HG03103 (cell line): ENCODE measurements at regions not wholly inside any gene's neighbourhood (a gene's known extent, or its start where the extent isn't known, plus 50 kb on each side); places are given as distances from the start of the nearest gene placed in this dataset.
"Not testable (repeated sequence)": the region's sequence is repeated elsewhere in the genome, so short reads cannot be mapped to it uniquely, and the experiment has no call there.

Experiments used
- ATAC-seq: cut with Tn5 transposase; IDR thresholded peaks from one replicate; pipeline ENCODE4 v1.9.1; 2021; ENCODE audit warnings: low read depth; ENCODE audit not compliant: unreplicated experiment

DNA sequence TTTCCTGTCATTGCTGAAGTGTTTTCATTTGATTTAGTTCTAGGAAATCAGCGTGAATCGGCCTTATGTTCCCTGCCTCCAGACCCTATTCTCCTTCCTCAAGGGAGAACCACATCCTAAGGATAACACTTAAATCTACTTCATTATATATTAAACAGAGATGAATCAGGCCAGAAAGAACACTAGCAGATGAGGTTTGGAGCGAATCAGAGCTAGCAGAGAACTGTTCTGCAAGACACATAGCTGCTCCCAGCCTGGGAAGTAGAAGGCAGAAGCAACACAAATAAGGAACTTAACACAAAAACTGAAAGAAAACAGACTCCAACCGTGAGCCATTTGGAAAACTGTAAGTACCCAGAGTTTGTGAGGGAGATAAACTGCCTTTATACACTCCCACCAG, 718.2 kb downstream of the SEMA5A start:
- no peak for ATAC-seq

DNA sequence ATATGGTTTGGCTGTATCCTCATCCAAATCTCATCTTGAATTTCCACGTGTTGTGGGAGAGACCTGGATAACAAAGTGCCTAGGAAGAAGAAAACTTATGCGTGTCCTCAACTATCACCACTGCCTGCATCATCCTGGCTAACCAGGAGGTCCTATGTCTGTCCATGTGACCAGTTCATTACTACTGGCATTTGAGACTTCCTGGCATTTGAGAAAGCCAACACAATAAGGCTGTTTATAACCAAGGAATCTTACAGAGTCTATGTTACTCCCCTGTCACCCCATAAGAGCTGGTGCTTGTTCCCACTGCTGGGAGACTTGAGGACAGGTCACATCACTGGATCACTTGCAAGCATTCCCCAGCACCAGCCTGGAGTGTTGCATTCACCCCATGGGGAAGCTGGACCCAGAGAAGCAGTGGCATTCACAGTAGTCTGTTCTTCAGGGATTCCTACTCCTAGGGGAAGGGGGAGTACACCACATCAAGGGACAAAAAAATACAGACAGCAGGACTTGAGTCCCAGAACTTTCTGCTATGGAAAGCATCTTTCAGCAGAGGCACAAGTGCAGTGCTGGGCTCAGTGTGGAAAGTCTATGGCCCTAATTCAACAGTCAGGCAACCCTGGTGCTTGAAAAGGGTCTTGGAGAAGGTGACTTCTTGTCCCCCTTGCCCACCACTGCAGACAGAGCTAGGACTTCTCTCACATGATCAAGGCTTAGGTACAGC, 717.1 kb downstream of the SEMA5A start:
- ATAC-seq, result no peak

DNA sequence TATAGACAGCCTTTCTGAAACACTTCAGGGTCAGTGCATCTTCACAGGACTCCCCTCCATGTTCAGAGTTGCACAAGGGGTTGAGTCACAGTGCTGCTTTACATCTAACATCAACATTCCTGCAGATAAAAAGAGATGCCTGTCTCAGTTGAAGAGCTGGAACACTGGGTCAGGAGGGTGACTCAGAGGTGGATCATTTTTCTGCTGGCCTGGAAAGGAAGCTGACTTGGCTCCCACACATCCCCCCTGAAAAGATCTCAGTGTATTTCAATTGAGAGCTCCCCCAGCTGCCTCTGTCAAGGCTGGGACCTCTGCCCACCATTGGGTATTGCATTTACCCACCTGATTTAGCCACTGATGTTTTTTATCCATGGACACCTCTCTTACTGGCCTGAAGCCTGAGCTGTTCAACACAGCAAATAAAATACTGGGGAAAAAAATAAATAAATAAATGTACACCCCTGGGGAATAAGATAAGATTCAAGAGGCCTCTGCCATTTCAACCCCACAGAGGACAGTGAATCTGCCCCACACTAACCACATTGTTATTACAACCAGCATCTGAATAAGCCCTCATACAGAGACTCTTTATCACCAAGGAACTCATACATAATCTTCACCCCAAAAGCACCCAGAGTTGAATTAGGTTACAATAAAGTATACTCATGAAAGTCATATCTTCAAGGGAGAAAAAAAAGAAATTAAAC, 716.4 kb downstream of the SEMA5A start:
- no peak for ATAC-seq

DNA sequence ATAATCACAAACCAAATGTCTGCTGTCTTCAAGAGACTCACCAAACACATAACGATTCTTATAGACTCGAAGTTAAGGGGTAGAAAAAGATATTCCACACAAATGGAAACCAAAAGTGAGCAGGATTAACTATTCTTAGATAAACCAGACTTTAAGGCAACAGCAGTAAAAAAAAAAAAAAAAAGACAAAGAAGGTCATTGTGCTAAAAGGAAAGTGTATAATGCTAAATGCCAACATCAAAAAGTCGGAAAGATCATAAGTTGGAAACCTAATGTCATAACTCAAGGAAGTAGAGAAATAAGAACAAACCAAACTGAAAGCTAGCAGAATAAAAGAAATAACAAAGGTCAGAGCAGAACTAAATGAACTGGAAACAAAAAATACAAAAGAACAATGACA, 714.6 kb downstream of the SEMA5A start:
- no peak for ATAC-seq

DNA sequence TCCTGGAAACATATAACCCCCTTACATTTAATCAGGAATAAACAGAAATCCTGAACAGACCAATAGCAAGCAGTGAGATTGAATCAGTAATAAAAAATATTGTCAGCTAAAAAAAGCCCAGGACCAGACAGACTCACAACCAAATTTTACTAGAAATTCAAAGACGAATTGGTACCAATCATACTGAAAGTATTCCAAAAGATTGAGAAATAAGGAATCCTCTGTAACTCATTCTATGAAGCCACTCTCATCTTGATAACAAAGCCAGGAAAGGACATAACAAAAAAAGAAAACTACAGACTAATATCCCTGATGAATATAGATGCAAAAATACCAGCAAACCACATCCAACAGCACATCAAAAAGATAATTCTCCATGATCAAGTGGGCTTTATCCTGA, 714.0 kb downstream of the SEMA5A start:
- no peak for ATAC-seq

DNA sequence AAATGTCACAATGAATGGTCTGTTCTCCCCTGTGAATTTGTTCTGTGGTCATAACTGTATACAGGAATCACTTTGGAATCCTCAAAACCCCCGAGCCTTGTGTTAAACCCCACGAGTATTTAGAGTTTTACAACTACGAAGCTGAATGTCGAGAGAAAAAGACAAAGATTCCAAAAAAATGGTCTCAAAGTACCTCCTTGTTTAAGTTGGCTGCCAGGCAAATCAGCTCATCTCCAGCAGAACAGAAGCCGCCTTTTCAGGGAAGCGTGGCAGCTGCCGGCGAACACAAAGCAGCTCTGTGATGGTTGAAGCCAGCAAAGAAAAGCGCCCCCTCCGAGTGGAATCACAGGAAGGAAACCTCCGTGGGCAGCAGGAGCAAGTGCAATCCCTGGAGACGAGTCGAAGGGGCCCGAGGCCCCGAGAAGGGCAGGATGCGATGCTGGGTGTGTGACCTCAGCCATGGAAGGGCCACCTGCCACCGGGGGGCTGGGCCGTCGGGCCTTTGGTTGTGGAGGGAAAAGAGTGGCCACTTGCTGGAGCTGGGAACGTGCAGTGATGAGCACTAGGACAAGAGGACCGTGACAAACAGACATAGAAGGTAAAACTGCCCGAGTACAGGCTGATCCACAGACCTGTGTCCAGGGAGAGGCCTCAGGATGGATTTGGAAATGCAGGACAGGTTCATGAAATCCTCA, 706.4 kb downstream of the SEMA5A start:
- no peak for ATAC-seq

DNA sequence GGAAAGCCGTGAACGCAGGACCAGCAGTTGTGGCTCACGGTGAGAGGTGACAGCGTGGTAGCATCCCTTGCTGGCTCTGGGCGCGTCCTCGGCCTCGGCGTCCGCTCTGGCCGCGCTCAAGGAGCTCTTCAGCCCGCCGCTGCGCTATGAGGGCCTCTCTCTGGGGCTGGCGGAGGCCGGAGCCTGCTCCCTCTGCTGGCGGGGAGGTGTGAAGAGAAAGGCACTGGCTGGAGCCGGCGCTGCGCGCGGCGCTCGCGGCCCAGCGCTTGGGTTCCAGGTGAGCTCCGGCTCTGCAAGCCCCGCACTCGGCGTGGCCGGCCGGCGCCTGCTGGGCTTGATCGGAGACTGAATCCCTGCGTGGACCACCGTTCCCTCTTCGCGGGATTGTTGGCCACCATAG, 705.6 kb downstream of the SEMA5A start:
- ATAC-seq, result no peak

DNA sequence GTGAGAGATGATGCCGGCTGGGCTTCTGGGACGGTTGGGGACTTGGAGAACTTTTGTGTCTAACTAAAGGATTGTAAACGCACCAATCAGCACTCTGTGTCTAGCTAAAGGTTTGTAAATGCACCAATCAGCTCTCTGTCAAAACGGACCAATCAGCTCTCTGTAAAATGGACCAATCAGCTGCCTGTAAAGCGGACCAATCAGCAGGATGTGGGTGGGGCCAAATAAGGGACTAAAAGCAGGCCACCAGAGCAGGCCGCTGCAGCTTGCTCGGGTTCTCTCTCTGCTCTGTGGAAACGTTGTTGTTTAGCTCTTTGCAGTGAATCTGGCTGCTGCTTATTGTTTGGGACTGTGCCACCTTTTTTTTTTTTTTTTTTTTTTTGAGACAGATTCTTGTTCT, 705.1 kb downstream of the SEMA5A start:
- ATAC-seq, result not testable (repeated sequence)

DNA sequence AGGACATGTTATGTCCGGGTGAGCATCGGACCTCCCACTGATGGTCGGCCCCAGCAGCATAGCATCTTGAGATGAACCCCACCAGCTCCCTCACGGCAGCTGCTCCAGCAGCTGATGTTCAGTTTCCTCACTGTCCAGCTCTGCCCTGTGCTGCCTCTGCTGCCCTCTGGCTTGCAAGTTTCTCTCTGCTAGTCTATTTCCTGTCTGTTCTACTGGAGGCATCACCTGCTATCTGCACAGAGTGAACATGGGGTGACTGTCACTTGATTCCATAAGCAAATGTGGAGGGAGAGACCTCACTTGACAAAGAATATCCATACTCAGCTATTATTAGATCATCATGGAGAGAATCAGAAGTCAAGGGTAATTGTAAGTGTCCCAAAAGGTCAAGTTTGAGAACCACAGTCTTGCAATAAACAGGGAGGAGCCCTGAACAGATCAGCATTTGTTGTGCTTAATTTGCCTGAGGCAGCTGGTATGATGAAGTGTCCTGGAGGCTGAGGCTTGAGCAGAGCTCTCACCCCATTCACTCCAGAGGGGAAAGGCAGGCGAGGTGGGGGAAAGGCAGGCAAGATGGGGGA, 702.8 kb downstream of the SEMA5A start:
- ATAC-seq, result no peak

DNA sequence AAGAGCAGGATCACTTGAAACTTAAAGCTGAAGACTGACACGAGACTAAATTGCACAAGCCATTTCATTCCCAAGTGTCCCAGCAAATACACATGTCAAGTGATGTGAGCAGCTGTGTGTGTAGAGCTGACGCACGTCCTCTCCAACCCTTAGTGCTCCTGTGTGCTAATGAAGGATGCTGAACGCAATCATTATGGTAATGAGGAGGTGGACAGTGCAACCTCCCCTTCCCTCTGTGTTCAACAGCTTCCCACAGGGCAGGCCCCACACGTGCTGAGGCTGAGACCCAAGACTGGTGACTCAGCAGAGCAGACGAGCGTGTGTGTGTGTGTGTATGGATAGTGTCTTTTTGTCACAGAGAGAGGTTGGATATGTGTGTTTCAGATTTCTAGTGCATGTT, 702.1 kb downstream of the SEMA5A start:
- ATAC-seq, result no peak

DNA sequence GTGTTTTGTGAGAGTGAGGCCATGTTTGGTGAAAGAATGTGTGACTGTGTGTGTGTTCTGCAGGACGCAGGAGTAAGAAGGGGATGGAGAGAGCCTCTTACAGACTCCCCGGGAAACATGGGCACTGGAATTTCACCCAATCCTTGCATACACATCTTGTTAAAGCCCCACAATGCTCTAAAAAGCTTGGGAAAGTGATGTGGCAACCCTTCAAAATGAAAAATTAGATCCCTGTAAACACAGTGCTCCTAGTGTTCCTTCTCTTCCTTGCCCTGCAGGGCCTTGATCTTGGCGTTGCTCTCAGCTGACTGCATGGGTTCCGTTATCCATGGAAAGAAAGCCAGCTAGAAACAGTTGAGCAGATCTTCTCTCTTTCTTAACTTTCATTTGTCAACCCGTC, 701.7 kb downstream of the SEMA5A start:
- no peak for ATAC-seq

DNA sequence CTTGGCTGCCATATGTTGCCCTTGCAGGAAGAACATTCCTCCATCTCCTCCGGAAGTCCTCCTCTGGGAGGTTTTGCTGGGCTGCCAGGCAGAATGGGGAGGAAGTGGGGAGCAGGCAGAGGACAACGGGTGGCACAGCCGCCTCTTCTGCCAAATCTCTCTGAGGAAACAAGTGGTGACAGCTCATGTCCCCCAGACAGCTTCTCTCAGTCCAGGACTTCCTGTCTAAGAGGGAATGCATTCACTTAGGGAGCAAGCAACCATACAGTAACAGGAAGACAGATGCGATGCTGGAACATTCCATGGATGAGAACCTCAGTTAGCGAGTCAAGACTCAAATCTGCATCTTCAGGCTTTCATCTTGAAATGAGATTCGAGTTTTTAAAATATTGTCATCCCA, 701.0 kb downstream of the SEMA5A start:
- ATAC-seq, result no peak

DNA sequence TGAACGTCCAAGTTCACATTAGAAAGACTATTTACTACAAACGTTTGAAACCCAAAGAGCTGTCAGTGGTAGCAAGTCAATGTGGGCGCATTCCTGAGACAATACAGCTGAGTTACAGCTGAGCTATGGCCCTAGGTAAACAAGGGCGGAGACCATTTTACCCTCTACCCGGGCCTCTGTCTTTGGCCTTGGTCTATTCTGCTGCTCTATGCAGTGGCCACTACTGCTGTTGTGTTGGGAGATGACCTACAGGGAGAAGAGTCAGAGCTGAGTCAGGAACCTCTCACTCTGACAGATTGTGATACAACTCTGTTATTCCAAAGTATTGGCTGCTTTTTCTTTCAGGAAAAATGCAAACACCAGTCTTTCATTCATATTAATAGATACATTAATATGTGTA, 700.6 kb downstream of the SEMA5A start:
- ATAC-seq, result no peak

DNA sequence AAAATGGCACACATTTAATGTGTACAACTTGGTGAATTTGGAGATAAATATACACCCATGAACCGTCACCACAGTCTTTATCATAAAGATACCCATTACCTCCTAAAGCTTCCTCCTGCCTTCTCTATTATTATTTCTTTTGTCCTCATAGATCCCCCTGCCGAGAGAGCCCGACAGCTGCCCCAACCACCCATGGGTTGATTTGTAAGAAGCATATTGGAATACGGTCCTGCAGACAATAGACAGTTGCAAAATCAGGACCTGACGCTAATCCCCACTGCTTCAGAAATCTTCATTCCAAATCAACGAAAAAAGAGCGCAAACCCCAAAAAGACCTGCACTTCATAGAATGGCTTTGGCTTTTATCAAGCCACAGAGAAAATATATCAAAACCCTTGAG, 697.5 kb downstream of the SEMA5A start:
- no peak for ATAC-seq

DNA sequence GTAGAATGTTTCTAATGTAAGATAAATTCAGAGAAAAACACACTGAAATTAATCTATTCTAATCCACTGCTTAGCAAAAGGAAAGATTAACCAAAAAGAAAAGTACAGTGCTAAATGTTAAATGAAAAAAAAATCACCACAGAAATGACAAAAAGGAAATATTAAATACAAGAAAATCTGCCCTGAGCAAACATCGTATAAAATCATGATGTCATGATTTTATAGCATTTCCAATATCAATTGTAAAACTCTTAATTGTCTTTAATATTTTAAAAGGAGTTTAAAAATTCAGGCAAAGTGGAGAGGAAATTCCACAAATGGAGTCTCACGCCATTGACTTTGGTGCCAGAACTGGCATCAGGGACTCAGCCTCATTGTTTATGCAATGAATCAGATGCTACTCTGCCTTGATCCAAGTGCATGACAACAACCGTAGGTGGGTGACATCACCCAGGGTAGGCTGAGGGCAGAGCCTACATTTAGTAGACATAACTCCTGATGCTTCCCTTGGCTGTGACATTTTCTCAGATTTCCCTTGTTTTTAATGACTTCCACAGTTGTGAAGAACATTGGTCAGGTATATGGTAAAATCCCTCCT, 696.8 kb downstream of the SEMA5A start:
- ATAC-seq, result no peak

DNA sequence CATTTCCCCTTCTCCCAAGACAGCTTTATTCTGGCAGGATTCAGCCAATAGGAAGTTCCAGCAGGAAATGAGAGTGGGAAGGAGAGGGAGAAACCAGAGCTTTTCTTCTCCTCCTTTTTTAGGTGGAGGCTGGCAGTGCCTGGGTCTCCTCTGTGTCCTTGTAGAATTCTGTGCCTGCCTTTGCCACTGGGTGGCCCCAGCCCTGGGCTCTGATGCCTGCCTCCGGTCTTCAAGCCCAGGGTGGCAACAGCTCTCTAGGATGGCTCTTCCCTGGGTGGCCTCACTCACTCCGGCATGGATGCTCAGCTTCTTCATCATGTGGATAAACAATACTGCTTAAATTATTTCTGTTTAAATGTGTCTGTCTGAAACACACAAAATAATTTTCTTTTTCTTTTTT, 694.8 kb downstream of the SEMA5A start:
- ATAC-seq, result no peak

DNA sequence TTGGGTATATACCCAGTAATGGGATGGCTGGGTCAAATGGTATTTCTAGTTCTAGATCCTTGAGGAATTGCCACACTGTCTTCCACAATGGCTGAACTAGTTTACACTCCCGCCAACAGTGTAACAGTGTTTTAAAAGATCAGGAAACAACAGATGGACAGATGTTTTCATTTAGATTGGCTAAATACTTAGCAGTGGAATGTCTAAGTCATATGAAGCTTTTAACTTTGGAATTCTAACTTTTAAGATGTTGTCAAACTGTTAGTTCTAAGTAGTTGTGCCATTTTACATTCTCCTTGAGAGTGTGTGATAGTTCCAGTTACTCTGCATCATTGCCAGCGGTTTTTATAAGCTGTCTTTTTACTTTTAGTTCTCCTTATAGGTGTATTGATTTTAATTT, 688.8 kb downstream of the SEMA5A start:
- ATAC-seq, result no peak

DNA sequence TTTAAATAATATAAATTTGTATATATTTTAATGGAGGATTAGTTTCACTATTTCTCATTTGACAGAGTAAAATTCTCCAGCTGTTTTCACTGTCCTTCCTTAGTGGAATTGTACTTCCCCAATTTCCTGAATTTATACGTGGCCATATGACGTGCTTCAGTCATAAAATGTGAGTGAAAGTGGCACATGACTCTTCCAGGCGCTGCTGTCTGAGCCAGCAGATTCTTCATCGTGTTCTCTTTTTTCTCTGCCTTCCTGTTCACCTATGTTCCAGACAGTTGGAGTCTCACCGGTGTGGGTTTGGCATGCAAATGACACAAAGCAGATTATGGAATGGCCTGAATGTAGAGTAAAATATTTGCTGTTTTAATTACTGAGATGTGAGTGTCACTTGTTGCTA, 684.1 kb downstream of the SEMA5A start:
- no peak for ATAC-seq

DNA sequence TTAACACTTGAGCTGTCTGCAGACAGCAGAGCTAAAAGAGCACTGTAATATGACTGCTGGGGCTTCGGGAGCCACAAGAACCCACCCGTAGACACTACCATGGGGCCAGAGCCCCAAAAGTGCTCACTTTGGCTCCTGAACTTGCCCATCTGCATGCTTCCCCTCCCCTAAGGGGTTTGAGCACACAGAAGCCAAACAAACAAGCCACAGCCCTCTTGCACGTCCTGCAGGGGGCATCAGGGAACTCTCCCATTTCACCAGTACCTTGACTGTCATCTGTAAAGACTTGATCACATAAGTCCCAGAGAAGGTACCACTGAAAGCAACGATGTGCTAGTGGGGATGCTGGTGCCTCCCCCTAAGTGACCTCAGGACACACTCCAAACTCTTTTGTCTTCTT, 681.8 kb downstream of the SEMA5A start:
- no peak for ATAC-seq

DNA sequence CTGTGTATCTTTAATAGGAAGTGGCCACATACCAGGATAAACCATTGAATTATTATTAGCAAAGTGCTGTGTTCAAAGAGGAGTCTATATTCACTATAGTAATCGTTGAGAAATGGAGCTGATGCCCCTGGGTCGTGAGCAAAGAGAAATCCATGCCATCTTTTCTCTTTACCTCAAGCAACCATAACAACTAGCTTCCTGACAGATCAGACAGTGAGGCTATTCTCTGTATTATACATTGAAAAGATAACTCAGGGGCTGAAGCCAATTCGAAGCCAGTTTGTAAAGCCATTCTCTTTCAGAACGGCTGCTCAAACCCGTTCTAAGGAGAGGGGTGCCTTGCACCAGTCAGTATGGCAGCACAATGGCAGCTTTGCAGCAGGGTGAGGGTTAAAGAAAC, 680.6 kb downstream of the SEMA5A start:
- ATAC-seq, result no peak
